HG02938 (cell line): ENCODE measurements at regions not wholly inside any gene's neighbourhood (a gene's known extent, or its start where the extent isn't known, plus 50 kb on each side); places are given as distances from the start of the nearest gene placed in this dataset.
A peak's percentile ranks its signal among the peaks of the same experiment; 100 is the strongest.

Source experiments
- ATAC-seq: cut with Tn5 transposase; IDR thresholded peaks from one replicate; pipeline ENCODE4 v1.9.1; 2021; ENCODE audit warnings: mild to moderate bottlenecking, moderate library complexity; ENCODE audit not compliant: unreplicated experiment

DNA sequence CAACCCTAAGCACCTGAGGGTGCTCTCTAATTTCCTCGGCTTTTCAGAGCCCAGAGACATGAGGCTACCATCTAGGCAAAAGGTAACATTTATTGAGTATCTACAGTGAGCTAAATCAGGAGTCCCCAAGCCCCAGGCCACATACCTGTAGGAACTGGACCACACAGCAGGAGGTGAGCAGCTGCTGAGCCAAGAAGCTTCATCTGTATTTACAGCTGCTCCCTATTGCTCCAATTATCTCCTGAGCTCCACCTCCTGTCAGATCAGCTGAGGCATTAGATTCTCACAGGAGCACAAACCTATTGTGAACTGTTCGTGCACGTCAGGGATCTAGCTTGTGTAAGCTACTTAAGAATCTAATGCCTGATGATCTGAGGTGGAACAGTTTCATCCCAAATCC lies 70.2 kb downstream of the RND3 start:
- no peak for ATAC-seq

GRCh38 chr2:150415022-150415421 lies 72.4 kb downstream of the RND3 start:
- no peak for ATAC-seq

DNA sequence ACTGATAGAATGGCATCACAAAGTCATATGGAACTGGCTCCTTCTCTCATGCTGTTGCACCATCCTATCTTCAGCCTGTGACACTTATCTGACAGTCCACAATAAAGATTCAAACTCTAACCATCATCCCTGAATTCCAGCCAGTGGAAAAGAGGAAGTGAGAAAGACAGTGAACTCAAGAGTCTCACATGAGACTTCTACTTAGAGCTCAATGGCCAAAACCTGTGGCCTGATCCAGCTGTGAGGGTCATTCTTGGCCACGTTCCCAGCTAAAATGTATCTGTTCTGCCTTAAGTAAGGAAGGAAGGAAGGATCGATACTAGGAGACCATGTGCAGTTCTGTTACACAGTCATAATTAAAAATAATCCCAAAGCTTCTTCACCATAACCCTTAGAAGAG lies 73.6 kb downstream of the RND3 start:
- no peak for ATAC-seq

DNA sequence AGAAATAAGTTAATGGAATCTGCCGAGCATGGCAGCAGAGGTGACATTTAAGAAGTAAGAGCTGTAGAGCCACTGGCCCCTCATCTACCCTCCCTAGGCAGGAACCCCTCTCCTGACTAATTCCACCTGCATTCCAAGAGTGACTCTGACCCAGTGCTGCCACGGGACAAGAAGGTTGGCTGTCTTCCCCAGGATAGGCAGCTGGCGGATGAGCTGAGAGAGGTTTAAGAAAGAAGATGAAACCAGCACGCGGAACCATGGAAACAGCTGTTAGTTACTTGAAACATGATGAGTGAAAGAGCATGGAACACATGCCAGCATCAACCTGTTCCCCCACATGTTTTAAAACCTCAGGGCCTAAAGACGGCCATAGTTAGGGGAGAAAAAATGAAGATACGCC lies 74.1 kb downstream of the RND3 start:
- no peak for ATAC-seq

GRCh38 chr2:150410809-150411208 lies 76.7 kb downstream of the RND3 start:
- ATAC-seq = no peak

DNA sequence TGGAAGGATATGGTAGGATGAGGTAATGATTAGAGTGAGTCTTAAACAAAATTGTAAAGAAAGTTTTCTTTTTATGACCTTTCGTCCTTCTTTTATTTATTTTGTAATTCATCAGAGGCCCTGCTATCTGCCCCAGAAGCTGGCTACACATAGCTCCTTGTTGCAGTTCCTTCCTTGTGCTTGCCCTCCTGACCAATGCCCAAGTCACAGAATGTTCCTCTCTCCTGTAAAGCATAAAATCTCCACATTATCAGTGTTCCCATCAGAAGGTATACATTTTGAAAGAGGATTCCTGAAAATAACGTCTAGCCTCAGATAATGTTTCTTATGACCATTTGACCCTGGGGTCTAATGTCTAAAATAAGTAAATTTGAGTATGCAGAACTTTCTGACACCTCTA lies 78.3 kb downstream of the RND3 start:
- ATAC-seq = no peak

DNA sequence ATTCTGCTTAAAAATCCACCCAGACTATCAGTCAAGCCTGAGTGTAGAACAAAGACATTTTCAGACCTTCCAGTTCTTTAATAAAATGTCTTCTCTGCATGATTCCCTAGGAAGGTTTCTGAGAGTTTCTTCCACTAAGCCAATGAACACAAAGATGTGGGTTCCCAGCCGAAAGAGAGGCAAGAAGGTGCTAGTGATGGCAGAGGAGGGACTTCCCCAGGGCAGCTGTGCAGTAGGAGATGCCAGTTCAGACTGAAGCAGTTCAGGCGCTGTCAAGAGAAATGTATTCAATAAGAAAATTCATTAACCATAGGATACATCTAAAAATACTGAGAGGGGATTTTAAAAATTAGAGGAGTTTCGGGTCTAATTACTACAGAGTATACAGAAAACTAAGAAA lies 83.3 kb downstream of the RND3 start:
- ATAC-seq = no peak

DNA sequence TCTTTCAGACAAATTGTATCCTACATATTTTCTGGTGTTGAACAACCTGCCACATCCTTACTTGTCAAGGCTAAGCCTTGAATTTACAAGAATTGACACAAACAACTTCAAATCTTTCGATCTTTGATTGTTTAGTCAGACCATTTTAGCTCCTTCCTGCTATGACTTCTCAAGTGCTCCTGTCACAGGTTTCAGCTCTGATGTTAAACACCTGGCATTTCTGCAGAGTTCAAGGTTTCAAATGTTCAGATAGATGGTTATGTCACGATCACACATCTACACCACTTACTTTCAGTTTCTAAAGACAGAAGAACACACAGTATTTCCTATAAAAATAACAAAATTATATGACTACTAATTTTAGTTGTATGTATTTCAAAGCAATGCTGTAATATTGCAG lies 84.0 kb downstream of the RND3 start:
- ATAC-seq = peak; percentile 84

- ATAC-seq = no peak
Measured at GRCh38 chr2:150402953-150403352, 84.5 kb downstream of the RND3 start.

DNA sequence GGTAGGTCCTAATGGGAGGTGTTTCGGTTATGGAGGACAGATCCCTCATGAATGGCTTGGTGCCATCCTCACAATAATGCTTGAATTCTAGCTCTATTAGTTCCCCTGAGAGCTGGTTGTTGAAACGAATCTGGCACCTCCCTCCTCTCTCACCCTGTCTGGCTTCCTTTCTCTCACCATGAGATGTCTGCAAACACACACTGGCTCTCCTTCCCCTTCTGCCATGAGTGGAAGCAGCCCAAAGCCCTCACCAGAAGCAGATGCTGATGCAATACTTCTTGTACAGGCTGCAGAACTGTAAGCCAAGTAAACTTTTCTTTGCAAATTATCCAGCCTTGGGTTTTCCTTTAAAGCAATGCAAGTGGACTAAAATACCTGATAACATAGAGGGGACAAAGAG lies 86.6 kb downstream of the RND3 start:
- ATAC-seq = no peak

GRCh38 chr2:150392614-150393013 lies 94.9 kb downstream of the RND3 start:
- no peak for ATAC-seq

DNA sequence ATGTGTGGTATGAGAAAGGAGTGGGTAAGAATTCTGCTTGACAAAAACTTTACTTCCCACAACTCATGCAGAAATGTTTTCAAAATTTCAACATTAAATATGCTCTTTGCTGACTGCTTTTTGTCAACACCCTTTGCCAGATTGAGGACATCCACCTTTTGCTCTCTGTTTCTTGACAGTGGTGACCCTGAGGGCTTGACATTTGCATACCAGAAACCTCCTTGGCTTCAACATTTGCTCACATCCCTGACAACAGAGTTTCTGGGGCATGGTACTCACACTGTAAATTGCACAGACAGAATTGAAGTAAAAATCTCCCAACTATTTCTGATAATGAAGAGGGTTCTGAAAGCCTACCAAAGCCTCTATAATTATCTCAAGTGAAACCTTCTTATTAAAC lies 95.7 kb downstream of the RND3 start:
- no peak for ATAC-seq

- no peak for ATAC-seq
Measured at GRCh38 chr2:150389447-150389846, 98.0 kb downstream of the RND3 start.

DNA sequence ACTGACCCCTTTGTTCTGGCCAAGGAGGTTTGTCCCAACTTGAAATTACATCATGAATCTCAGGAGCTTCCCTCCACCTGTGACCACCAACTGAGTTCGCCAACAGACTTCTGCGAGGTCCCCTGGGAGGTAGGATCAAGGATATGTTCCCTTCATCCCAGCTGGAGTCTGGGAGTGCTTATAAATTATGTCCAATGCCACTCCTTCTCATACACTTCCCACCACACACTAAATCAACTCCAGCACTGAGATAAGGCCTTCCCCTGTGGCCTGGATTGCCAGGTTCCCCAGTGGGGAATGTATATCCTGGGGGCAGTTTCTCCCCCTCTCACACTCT lies 99.2 kb downstream of the RND3 start:
- no peak for ATAC-seq

- ATAC-seq = no peak
Measured at GRCh38 chr2:150387586-150388288, 99.7 kb downstream of the RND3 start.

DNA sequence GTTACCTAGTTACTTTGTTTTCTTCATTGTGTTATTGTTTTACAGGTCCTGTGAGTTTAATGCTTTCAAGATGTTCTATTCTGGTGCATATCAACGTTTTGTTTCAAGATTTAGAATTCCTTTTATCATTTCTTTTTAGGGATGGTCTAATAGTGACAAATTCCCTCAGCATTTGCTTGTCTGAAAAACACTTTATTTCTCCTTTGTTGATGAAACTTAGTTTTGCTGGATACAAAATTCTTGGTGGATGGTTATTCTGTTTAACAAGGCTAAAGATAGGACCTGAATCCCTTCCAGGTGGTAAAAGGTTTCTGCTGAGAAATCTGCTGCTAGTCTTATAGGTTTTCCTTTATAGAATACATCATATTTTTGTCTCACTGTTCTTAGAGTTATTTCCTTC lies 102.3 kb downstream of the RND3 start:
- no peak for ATAC-seq

DNA sequence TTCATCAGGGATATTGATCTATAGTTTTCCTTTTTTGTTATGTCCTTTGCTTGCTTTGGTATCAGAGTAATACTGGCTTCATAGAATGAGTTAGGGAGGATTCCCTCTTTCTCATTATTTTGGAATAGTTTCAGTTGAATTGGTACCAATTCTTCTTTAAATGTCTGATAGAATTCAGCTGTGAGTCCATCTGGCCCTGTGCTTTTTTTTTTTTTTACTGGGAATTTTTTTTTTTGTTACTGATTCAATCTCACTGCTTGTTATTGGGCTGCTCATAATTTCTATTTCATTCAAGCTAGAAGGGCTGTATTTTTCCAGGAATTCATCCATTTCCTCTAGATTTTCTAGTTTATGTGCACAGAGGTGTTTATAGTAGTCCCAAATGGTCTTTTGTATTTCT lies 103.9 kb downstream of the RND3 start:
- ATAC-seq = no peak

- ATAC-seq = no peak
Measured at GRCh38 chr2:150379166-150379565, 108.3 kb downstream of the RND3 start.

- ATAC-seq = no peak
Measured at GRCh38 chr2:150378686-150379085, 108.8 kb downstream of the RND3 start.

GRCh38 chr2:150376553-150377335 lies 110.7 kb downstream of the RND3 start:
- ATAC-seq = no peak

- no peak for ATAC-seq
Measured at GRCh38 chr2:150375333-150375732, 112.1 kb downstream of the RND3 start.

- no peak for ATAC-seq
Measured at GRCh38 chr2:150374492-150374891, 113.0 kb downstream of the RND3 start.

- ATAC-seq = no peak
Measured at GRCh38 chr2:150373374-150373773, 114.1 kb downstream of the RND3 start.
